ENCODE measurements at regions not wholly inside any gene's neighbourhood (a gene's known extent, or its start where the extent isn't known, plus 50 kb on each side); places are given as distances from the start of the nearest gene placed in this dataset.

- TF ChIP-seq POLR2AphosphoS5 (IDR thresholded peaks at IDR 0.05; ENCODE audit: low read depth, low read length), result no peak
- no peak for TF ChIP-seq FOSL1 (IDR thresholded peaks at IDR 0.05; ENCODE audit: low read depth)
- TF ChIP-seq ZFX (IDR thresholded peaks at IDR 0.05), result no peak
- no peak for TF ChIP-seq EZH2phosphoT487 (IDR thresholded peaks at IDR 0.05; ENCODE audit: borderline replicate concordance)
- no peak for TF ChIP-seq CTCF (IDR thresholded peaks at IDR 0.05 in 2 of 3, conservative IDR thresholded peaks at IDR 0.05 in 1 of 3; ENCODE audit: borderline replicate concordance in 1 of 3, insufficient read depth in 1 of 3, low read depth in 2 of 3, low read length in 2 of 3)
- no peak for TF ChIP-seq POLR2A (IDR thresholded peaks at IDR 0.05; ENCODE audit: borderline replicate concordance, extremely low read depth, insufficient read depth, insufficient read length)
- TF ChIP-seq ZNF274 (IDR thresholded peaks at IDR 0.05; ENCODE audit: low read depth, low read length), result no peak
- no peak for TF ChIP-seq REST (IDR thresholded peaks at IDR 0.05; ENCODE audit: low read depth)
- no peak for TF ChIP-seq RAD21 (IDR thresholded peaks at IDR 0.05; ENCODE audit: low read depth)
- no peak for TF ChIP-seq TCF7L2 (IDR thresholded peaks at IDR 0.05; ENCODE audit: borderline replicate concordance, extremely low read depth, insufficient read depth, insufficient read length)
- TF ChIP-seq MAX (IDR thresholded peaks at IDR 0.05), result no peak
- TF ChIP-seq ATF3 (IDR thresholded peaks at IDR 0.05), result no peak
- TF ChIP-seq JUND (IDR thresholded peaks at IDR 0.05), result no peak
These were observed 281.0 kb downstream of the PDGFC start for GRCh38 chr4:156690572-156690971.

Measured in HCT116 (cell line).